Gastroesophageal sphincter (tissue), 4 donors: ENCODE measurements at regions not wholly inside any gene's neighbourhood (a gene's known extent, or its start where the extent isn't known, plus 50 kb on each side); places are given as distances from the start of the nearest gene placed in this dataset.

Source experiments
- ATAC-seq: fragments of 150-250 bp; one replicate; pipeline ENCODE4 v1.9.1; 2016; ENCODE audit warnings: mild to moderate bottlenecking, moderate library complexity
- H3K27ac ChIP-seq, 4 donors: fragments of 200-600 bp; sonication (generic) in 3 of 4; 1 replicate in 3 of 4; 2 replicates in 1 of 4; pipeline ENCODE4 v1.5.1; 2016 to 2019
- H3K27me3 ChIP-seq: fragments of 200-600 bp; sonication (generic); one replicate; pipeline ENCODE4 v1.5.1; 2019
- H3K36me3 ChIP-seq, 2 donors: fragments of 200-600 bp; sonication (generic); one replicate each; pipeline ENCODE4 v1.5.1; 2019; ENCODE audit warnings: control low read depth in 1 of 2
- H3K4me1 ChIP-seq, 3 donors: fragments of 200-600 bp; sonication (generic); 1 replicate in 2 of 3; 2 replicates in 1 of 3; pipeline ENCODE4 v1.5.1; 2016 to 2019; ENCODE audit warnings: control low read depth in 2 of 3
- H3K4me3 ChIP-seq, 2 donors: fragments of 200-600 bp; sonication (generic); one replicate each; pipeline ENCODE4 v1.5.1; 2019; ENCODE audit warnings: mild to moderate bottlenecking in 1 of 2, moderate library complexity in 1 of 2
- H3K9me3 ChIP-seq, 3 donors: fragments of 200-600 bp; sonication (generic); one replicate each; pipeline ENCODE4 v1.5.1; 2017 to 2019; ENCODE audit warnings: control low read depth in 2 of 3
- CTCF ChIP-seq, 4 experiments: fragments of 200-600 bp in 2 of 4; fragments of 450-650 bp in 2 of 4; sonication (generic) in 1 of 4; IDR thresholded peaks; one replicate each; pipeline ENCODE4 v1.5.1; 2017 to 2019; ENCODE audit warnings: antibody characterized with exemption in 4 of 4, mild to moderate bottlenecking in 2 of 4, moderate library complexity in 2 of 4
- EP300 ChIP-seq: sonication (generic); formaldehyde crosslinking; IDR thresholded peaks from one replicate; pipeline ENCODE4 v1.6.1; 2017; ENCODE audit warnings: antibody characterized with exemption, mild to moderate bottlenecking
- POLR2A ChIP-seq, 2 donors: fragments of 450-650 bp; IDR thresholded peaks; one replicate each; pipeline ENCODE4 v1.6.1; 2017; ENCODE audit warnings: antibody characterized with exemption in 2 of 2, mild to moderate bottlenecking in 2 of 2, moderate library complexity in 1 of 2
- POLR2AphosphoS5 ChIP-seq: sonication (generic); formaldehyde crosslinking; IDR thresholded peaks from one replicate; pipeline ENCODE4 v1.6.1; 2017; ENCODE audit warnings: antibody characterized with exemption
- WGBS, 2 donors: methylation state at CpG; one replicate each; pipeline ENCODE4 v1.1.5; 2018; ENCODE audit warnings: low coverage in 1 of 2; 5-methylcytosine and 5-hydroxymethylcytosine counted together

GRCh38 chr5:97266076-97266475, 83.0 kb upstream of the RIOK2 start:
- no peak for TF ChIP-seq POLR2A (IDR thresholded peaks at IDR 0.05)
- TF ChIP-seq POLR2AphosphoS5 = no peak
- no peak for TF ChIP-seq EP300
- TF ChIP-seq CTCF (IDR thresholded peaks at IDR 0.05) = no peak
- no peak for ATAC-seq
- Histone ChIP-seq H3K4me3 (no peak overlapping the region), H3K27ac (peak overlapping the region in 3 of 4 donors; percentile 59 to 74 (median 65)), H3K4me1 (peaks cover 0 to 14% (median 0%) of the 10 kb centered on the region in 3 donors), H3K27me3 (no peaks in the 10 kb centered on the region), H3K36me3 (no peaks in the 10 kb centered on the region), H3K9me3 (no peaks in the 10 kb centered on the region)

GRCh38 chr5:97266576-97266975, 83.5 kb upstream of the RIOK2 start:
- TF ChIP-seq EP300 (no peak), CTCF (IDR thresholded peaks at IDR 0.05) (no peak), POLR2A (IDR thresholded peaks at IDR 0.05) (no peak), POLR2AphosphoS5 (peak; percentile 33)
- WGBS, 2 donors = 9 to 19% methylated on average over 5 of the region's 5 CpGs
- Histone ChIP-seq H3K4me3 (no peak overlapping the region), H3K27me3 (no peaks in the 10 kb centered on the region), H3K9me3 (peaks cover 0 to 5% (median 0%) of the 10 kb centered on the region in 3 donors), H3K4me1 (peaks cover 0 to 14% (median 0%) of the 10 kb centered on the region in 3 donors), H3K36me3 (no peaks in the 10 kb centered on the region), H3K27ac (peak overlapping the region; percentile 14 to 74 (median 62))
- peak; percentile 89 for ATAC-seq

- peaks cover 0 to 17% (median 0%) of the 10 kb centered on the region in 3 donors for H3K9me3 ChIP-seq
- no peaks in the 10 kb centered on the region for H3K27me3 ChIP-seq
- TF ChIP-seq CTCF (IDR thresholded peaks at IDR 0.05) (no peak), POLR2AphosphoS5 (no peak), POLR2A (IDR thresholded peaks at IDR 0.05) (no peak), EP300 (no peak)
- H3K4me1 ChIP-seq = peaks cover 0 to 14% (median 0%) of the 10 kb centered on the region in 3 donors
- 70% methylated on average over 3 of the region's 3 CpGs; no CpG with 5 or more reads in 1 of the 2 donors for WGBS, 2 donors
- peak overlapping the region in 3 of 4 donors; percentile 3 to 59 (median 43) for H3K27ac ChIP-seq
- H3K36me3 ChIP-seq = no peaks in the 10 kb centered on the region
- H3K4me3 ChIP-seq = no peak overlapping the region
- ATAC-seq = no peak
Observed at GRCh38 chr5:97267767-97268166, 84.7 kb upstream of the RIOK2 start.

GRCh38 chr5:97276474-97277120, 93.5 kb upstream of the RIOK2 start:
- TF ChIP-seq CTCF (IDR thresholded peaks at IDR 0.05) = no peak
- no peak for TF ChIP-seq POLR2AphosphoS5
- no peak for TF ChIP-seq EP300
- no peak for TF ChIP-seq POLR2A (IDR thresholded peaks at IDR 0.05)
- no peak for ATAC-seq

GRCh38 chr5:97281257-97281656, 98.2 kb upstream of the RIOK2 start:
- H3K27ac ChIP-seq = no peak overlapping the region
- ATAC-seq = no peak
- H3K9me3 ChIP-seq = peaks cover 0 to 5% (median 0%) of the 10 kb centered on the region in 3 donors
- TF ChIP-seq EP300 = no peak
- no peak for TF ChIP-seq POLR2A (IDR thresholded peaks at IDR 0.05)
- TF ChIP-seq POLR2AphosphoS5 = no peak
- TF ChIP-seq CTCF (IDR thresholded peaks at IDR 0.05) = no peak
- H3K27me3 ChIP-seq = no peaks in the 10 kb centered on the region
- H3K4me3 ChIP-seq = no peak overlapping the region
- 83 to 86% methylated on average over 1 to 7 of the region's 7 CpGs for WGBS, 2 donors
- H3K4me1 ChIP-seq = no peaks in the 10 kb centered on the region
- no peaks in the 10 kb centered on the region for H3K36me3 ChIP-seq

More at GRCh38 chr5:97276474-97277120, 93.5 kb upstream of the RIOK2 start:
- Histone ChIP-seq H3K9me3 (peaks cover 0 to 14% (median 0%) of the 10 kb centered on the region in 3 donors), H3K4me3 (no peak overlapping the region), H3K4me1 (no peaks in the 10 kb centered on the region), H3K36me3 (no peaks in the 10 kb centered on the region), H3K27ac (no peak overlapping the region), H3K27me3 (no peaks in the 10 kb centered on the region)
- 85 to 86% methylated on average over 1 to 3 of the region's 3 CpGs for WGBS, 2 donors
